H9 (cell line): ENCODE measurements at regions not wholly inside any gene's neighbourhood (a gene's known extent, or its start where the extent isn't known, plus 50 kb on each side); places are given as distances from the start of the nearest gene placed in this dataset.

ENCODE experiments used
- DNase-seq: peaks from one replicate; pipeline ENCODE4 v3.0.0-alpha.2; 2017
- H2AFZ ChIP-seq: one replicate; pipeline ENCODE4 v1.6.1; 2013; ENCODE audit warnings: mild to moderate bottlenecking, low read length, control low read depth, moderate library complexity
- H2AK5ac ChIP-seq: 2 replicates; pipeline ENCODE4 v1.6.1; 2013; ENCODE audit warnings: low read length, control low read depth, mixed read lengths; ENCODE audit not compliant: insufficient read length
- H2BK120ac ChIP-seq: one replicate; pipeline ENCODE4 v1.6.1; 2013; ENCODE audit warnings: low read depth, mild to moderate bottlenecking, low read length, control low read depth, inconsistent platforms; ENCODE audit not compliant: poor library complexity, severe bottlenecking
- H2BK12ac ChIP-seq: 2 replicates; pipeline ENCODE4 v1.6.1; 2013; ENCODE audit warnings: low read length, control low read depth, mixed read lengths, low read depth; ENCODE audit not compliant: insufficient read length
- H2BK15ac ChIP-seq: 2 replicates; pipeline ENCODE4 v1.6.1; 2013; ENCODE audit warnings: low read depth, low read length, control low read depth
- H2BK20ac ChIP-seq: one replicate; pipeline ENCODE4 v1.6.1; 2013; ENCODE audit warnings: low read depth, mild to moderate bottlenecking, low read length, control low read depth, inconsistent platforms; ENCODE audit not compliant: poor library complexity, severe bottlenecking
- H2BK5ac ChIP-seq: 2 replicates; pipeline ENCODE4 v1.6.1; 2013; ENCODE audit warnings: low read length, control low read depth, mixed read lengths; ENCODE audit not compliant: insufficient read length
- H3K14ac ChIP-seq: 2 replicates; pipeline ENCODE4 v1.6.1; 2013; ENCODE audit warnings: low read length, control low read depth; ENCODE audit not compliant: insufficient read depth
- H3K18ac ChIP-seq: 2 replicates; pipeline ENCODE4 v1.6.1; 2013; ENCODE audit warnings: low read depth, mild to moderate bottlenecking, mixed read lengths, low read length, control low read depth; ENCODE audit not compliant: insufficient read length
- H3K23ac ChIP-seq: 2 replicates; pipeline ENCODE4 v1.6.1; 2013; ENCODE audit warnings: low read length, control low read depth, mixed read lengths, low read depth; ENCODE audit not compliant: insufficient read length
- H3K23me2 ChIP-seq: 2 replicates; pipeline ENCODE4 v1.6.1; 2013; ENCODE audit warnings: low read depth, mild to moderate bottlenecking, mixed read lengths, low read length, control low read depth; ENCODE audit not compliant: insufficient read length, poor library complexity, severe bottlenecking
- H3K27ac ChIP-seq: 2 replicates; pipeline ENCODE4 v1.5.1; 2013; ENCODE audit warnings: low read length, control low read depth, mixed read lengths, low read depth; ENCODE audit not compliant: insufficient read length
- H3K27me3 ChIP-seq: 2 replicates; pipeline ENCODE4 v1.6.1; 2013; ENCODE audit warnings: low read length, control low read depth, inconsistent platforms; ENCODE audit not compliant: insufficient read depth
- H3K4ac ChIP-seq: 2 replicates; pipeline ENCODE4 v1.6.1; 2013; ENCODE audit warnings: low read depth, mild to moderate bottlenecking, control low read depth, inconsistent platforms, low read length, moderate library complexity
- H3K4me1 ChIP-seq: 2 replicates; pipeline ENCODE4 v1.6.1; 2013; ENCODE audit warnings: low read length, control low read depth, inconsistent platforms; ENCODE audit not compliant: insufficient read depth
- H3K4me2 ChIP-seq: 2 replicates; pipeline ENCODE4 v1.6.1; 2013; ENCODE audit warnings: low read length, control low read depth, mixed read lengths; ENCODE audit not compliant: insufficient read length, insufficient read depth
- H3K56ac ChIP-seq: 2 replicates; pipeline ENCODE4 v1.6.1; 2013; ENCODE audit warnings: low read depth, mild to moderate bottlenecking, mixed read lengths, low read length, control low read depth; ENCODE audit not compliant: insufficient read length
- H3K79me1 ChIP-seq: 2 replicates; pipeline ENCODE4 v1.6.1; 2013; ENCODE audit warnings: low read depth, mild to moderate bottlenecking, moderate library complexity, low read length, control low read depth, inconsistent platforms; ENCODE audit not compliant: insufficient read depth, poor library complexity, severe bottlenecking
- H3K79me2 ChIP-seq: 2 replicates; pipeline ENCODE4 v1.6.1; 2013; ENCODE audit warnings: low read length, control low read depth, inconsistent platforms; ENCODE audit not compliant: insufficient read depth
- H3K9ac ChIP-seq: 2 replicates; pipeline ENCODE4 v1.6.1; 2013; ENCODE audit warnings: low read length, control low read depth, mixed read lengths; ENCODE audit not compliant: insufficient read length; ENCODE audit errors: extremely low read depth
- H3K9me3 ChIP-seq: one replicate; pipeline ENCODE4 v1.6.1; 2013; ENCODE audit warnings: low read depth, low read length, inconsistent platforms; ENCODE audit not compliant: control insufficient read depth
- H3T11ph ChIP-seq: one replicate; pipeline ENCODE4 v1.6.1; 2013; ENCODE audit warnings: mild to moderate bottlenecking, low read length, control low read depth, inconsistent platforms
- H4K20me1 ChIP-seq: one replicate; pipeline ENCODE4 v1.6.1; 2013; ENCODE audit not compliant: control insufficient read depth, insufficient read length, insufficient read depth
- H4K5ac ChIP-seq: 2 replicates; pipeline ENCODE4 v1.6.1; 2013; ENCODE audit warnings: low read depth, mild to moderate bottlenecking, mixed read lengths, low read length, control low read depth; ENCODE audit not compliant: insufficient read length
- H4K8ac ChIP-seq: replicated peaks from 2 replicates; pipeline ENCODE4 v1.6.1; 2013; ENCODE audit warnings: low read length, control low read depth, mixed read lengths, low read depth; ENCODE audit not compliant: insufficient read length
- H4K91ac ChIP-seq: 2 replicates; pipeline ENCODE4 v1.6.1; 2013; ENCODE audit warnings: low read depth, mild to moderate bottlenecking, moderate library complexity, mixed read lengths, low read length, control low read depth; ENCODE audit not compliant: insufficient read length
- H3K27ac Mint-ChIP-seq, 3 experiments: 2 replicates in 2 of 3; 3 replicates in 1 of 3; pipeline ENCODE4 v1.8.0; 2020 to 2021; ENCODE audit warnings: mixed read lengths in 3 of 3, mild to moderate bottlenecking in 1 of 3, moderate library complexity in 1 of 3
- H3K27me3 Mint-ChIP-seq: 2 replicates; pipeline ENCODE4 v1.8.0; 2021; ENCODE audit warnings: low read depth, mild to moderate bottlenecking, moderate library complexity, mixed read lengths
- H3K36me3 Mint-ChIP-seq, 3 experiments: 2 replicates in 2 of 3; 3 replicates in 1 of 3; pipeline ENCODE4 v1.8.0; 2020 to 2021; ENCODE audit warnings: low read depth in 3 of 3, mixed read lengths in 3 of 3; ENCODE audit not compliant: insufficient read depth in 1 of 3
- H3K4me1 Mint-ChIP-seq, 2 experiments: 2 replicates each; pipeline ENCODE4 v1.8.0; 2020; ENCODE audit warnings: mixed read lengths in 2 of 2
- H3K4me3 Mint-ChIP-seq, 2 experiments: 2 replicates in 1 of 2; 3 replicates in 1 of 2; pipeline ENCODE4 v1.8.0; 2020 to 2021; ENCODE audit warnings: mild to moderate bottlenecking in 2 of 2, mixed read lengths in 2 of 2, moderate library complexity in 1 of 2
- H3K9me3 Mint-ChIP-seq, 2 experiments: 2 replicates in 1 of 2; 3 replicates in 1 of 2; pipeline ENCODE4 v1.8.0; 2020; ENCODE audit warnings: mild to moderate bottlenecking in 2 of 2, mixed read lengths in 2 of 2, moderate library complexity in 1 of 2
- WGBS: extraction: QIAGEN DNeasy Blood & Tissue Kit; methylation state at CpG from one replicate; pipeline ENCODE4 v1.1.7; 2013; ENCODE audit warnings: missing lambda C conversion rate, low lambda C conversion rate, mixed read lengths; ENCODE audit not compliant: insufficient read length; ENCODE audit errors: extremely low coverage; 5-methylcytosine and 5-hydroxymethylcytosine counted together
- TF ChIP-seq, protein P1 (sequence below): fragments of 200-600 bp; sonication (generic); conservative IDR thresholded peaks from 3 replicates; pipeline ENCODE4 v1.8.0; 2021; ENCODE audit warnings: antibody characterized with exemption, mild to moderate bottlenecking

DNA sequence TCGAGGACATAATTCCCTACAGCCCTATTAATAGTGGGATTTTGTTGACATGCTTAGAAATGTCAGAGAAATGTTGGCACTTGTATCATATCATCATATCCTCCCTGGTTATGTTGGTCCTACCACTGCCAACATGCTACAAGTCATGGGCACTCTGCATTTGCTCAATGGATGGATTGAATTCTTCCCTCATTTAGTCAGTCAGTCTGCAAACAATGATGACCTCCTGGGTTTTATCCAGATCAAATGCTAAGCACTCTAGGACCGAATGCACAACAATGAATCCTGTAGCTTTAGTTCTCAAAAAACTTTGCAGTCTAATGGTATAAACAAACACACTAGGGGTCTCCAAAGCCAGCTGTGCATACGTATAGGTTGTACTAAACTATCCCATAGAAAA is 357.2 kb upstream of the DPYD start:
- DNase-seq, result no peak
- no peaks in the 10 kb centered on the region for H3K27me3 ChIP-seq
- no peak overlapping the region for H2BK15ac ChIP-seq
- no peak overlapping the region for H2BK5ac ChIP-seq
- H4K5ac ChIP-seq, result no peak overlapping the region
- no peak overlapping the region for H3K4me2 ChIP-seq
- 0 out of 7 replicates have a peak overlapping the region, but pooled peaks of 2 of the 3 experiments have one; percentile 25 to 40 for H3K27ac Mint-ChIP-seq
- peaks cover 45 to 46% of the 10 kb centered on the region in 2 experiments for H3K4me1 Mint-ChIP-seq
- no peak overlapping the region for H3K4ac ChIP-seq
- H4K8ac ChIP-seq, result no peak overlapping the region
- no peak overlapping the region for H3K27ac ChIP-seq
- H3K36me3 Mint-ChIP-seq, result peaks cover 0 to under 1% (median 0%) of the 10 kb centered on the region in 3 experiments; a peak in 1 of 7 replicates
- TF ChIP-seq, protein P1, sequence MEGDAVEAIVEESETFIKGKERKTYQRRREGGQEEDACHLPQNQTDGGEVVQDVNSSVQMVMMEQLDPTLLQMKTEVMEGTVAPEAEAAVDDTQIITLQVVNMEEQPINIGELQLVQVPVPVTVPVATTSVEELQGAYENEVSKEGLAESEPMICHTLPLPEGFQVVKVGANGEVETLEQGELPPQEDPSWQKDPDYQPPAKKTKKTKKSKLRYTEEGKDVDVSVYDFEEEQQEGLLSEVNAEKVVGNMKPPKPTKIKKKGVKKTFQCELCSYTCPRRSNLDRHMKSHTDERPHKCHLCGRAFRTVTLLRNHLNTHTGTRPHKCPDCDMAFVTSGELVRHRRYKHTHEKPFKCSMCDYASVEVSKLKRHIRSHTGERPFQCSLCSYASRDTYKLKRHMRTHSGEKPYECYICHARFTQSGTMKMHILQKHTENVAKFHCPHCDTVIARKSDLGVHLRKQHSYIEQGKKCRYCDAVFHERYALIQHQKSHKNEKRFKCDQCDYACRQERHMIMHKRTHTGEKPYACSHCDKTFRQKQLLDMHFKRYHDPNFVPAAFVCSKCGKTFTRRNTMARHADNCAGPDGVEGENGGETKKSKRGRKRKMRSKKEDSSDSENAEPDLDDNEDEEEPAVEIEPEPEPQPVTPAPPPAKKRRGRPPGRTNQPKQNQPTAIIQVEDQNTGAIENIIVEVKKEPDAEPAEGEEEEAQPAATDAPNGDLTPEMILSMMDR, result no peak
- no peak overlapping the region for H3T11ph ChIP-seq
- no peak overlapping the region for H2AK5ac ChIP-seq
- H3K9ac ChIP-seq, result no peak overlapping the region
- H4K91ac ChIP-seq, result no peak overlapping the region
- peaks cover 4% of the 10 kb centered on the region in 2 experiments; a peak in 3 of 5 replicates for H3K9me3 Mint-ChIP-seq
- no peak overlapping the region for H2AFZ ChIP-seq
- no CpG with 5 or more reads among the region's 3 CpGs for WGBS
- H3K79me1 ChIP-seq, result no peaks in the 10 kb centered on the region
- no peaks in the 10 kb centered on the region for H3K79me2 ChIP-seq
- no peaks in the 10 kb centered on the region for H3K27me3 Mint-ChIP-seq
- no peaks in the 10 kb centered on the region for H3K23me2 ChIP-seq
- H4K20me1 ChIP-seq, result no peaks in the 10 kb centered on the region
- H2BK120ac ChIP-seq, result no peak overlapping the region
- no peak overlapping the region for H3K18ac ChIP-seq
- H3K4me3 Mint-ChIP-seq, result no peak overlapping the region
- H3K14ac ChIP-seq, result no peak overlapping the region
- no peak overlapping the region for H2BK20ac ChIP-seq
- H3K23ac ChIP-seq, result no peak overlapping the region
- no peaks in the 10 kb centered on the region for H3K9me3 ChIP-seq
- no peak overlapping the region for H2BK12ac ChIP-seq
- no peak overlapping the region for H3K56ac ChIP-seq
- peaks cover 9% of the 10 kb centered on the region; the same call in 1 of the 2 replicates for H3K4me1 ChIP-seq
